Right atrium auricular region (tissue), 2 donors: ENCODE measurements at regions not wholly inside any gene's neighbourhood (a gene's known extent, or its start where the extent isn't known, plus 50 kb on each side); places are given as distances from the start of the nearest gene placed in this dataset.

Experiments used
- DNase-seq: peaks from one replicate; pipeline ENCODE4 v3.0.0-alpha.2; 2019; ENCODE audit warnings: low spot score
- H3K27ac ChIP-seq, 2 donors: fragments of 200-600 bp; sonication (generic); 1 replicate in 1 of 2; 2 replicates in 1 of 2; pipeline ENCODE4 v1.5.1; 2016 to 2019
- H3K27me3 ChIP-seq, 2 donors: fragments of 200-600 bp; sonication (generic); one replicate each; pipeline versions ENCODE4 v1.5.1 to v1.6.0; 2017 to 2019
- H3K36me3 ChIP-seq: fragments of 200-600 bp; sonication (generic); one replicate; pipeline ENCODE4 v1.5.1; 2016
- H3K4me1 ChIP-seq, 2 donors: fragments of 200-600 bp; sonication (generic); one replicate each; pipeline versions ENCODE4 v1.5.1 to v1.6.0; 2017 to 2019
- H3K4me3 ChIP-seq, 2 donors: fragments of 200-600 bp; sonication (generic); 1 replicate in 1 of 2; 2 replicates in 1 of 2; pipeline ENCODE4 v1.5.1; 2017 to 2019; ENCODE audit warnings: mild to moderate bottlenecking in 1 of 2, moderate library complexity in 1 of 2
- H3K9me3 ChIP-seq, 2 donors: fragments of 200-600 bp; sonication (generic); one replicate each; pipeline ENCODE4 v1.5.1; 2019
- TF ChIP-seq, protein P1 (sequence below), 2 donors: fragments of 200-600 bp; sonication (generic); IDR thresholded peaks; one replicate each; pipeline ENCODE4 v1.5.1; 2019; ENCODE audit warnings: antibody characterized with exemption in 2 of 2

DNA sequence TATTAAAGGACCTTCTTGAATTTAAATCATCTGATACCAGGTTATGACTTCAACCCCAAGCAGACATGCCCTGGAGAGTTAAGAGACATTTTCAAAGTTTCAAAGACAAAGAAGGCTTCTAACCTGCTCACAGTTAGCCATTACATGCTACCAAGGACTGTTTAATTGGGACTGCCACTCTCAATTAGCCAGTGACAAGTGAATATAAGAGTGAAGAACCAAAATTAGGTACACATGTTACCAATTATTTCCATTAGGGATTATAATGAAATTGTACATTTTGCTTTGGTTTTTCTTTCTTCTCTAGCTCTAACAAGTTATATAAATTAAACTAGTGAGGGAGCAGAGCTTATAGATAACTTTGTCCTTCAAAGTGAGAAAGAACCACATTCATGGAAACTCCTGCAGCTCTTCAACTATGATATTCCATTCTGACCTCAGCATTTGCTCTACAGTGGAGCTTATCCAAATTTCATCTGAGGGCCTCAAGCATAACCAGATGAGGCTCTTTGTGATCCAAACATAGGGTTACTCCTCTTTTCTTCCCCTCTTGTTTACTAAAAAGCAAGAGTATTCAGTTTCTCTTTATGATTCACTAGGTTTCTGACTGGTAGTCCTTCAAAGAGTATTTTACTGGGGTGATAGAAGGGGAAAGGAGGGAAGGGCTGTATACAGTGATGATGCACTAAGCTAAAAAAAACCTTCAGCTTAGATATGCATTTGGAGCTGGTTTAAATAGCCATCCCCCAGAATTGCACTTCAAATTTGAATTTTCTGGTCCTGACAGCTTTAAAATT is 91.3 kb downstream of the DUSP6 start:
- TF ChIP-seq, protein P1, sequence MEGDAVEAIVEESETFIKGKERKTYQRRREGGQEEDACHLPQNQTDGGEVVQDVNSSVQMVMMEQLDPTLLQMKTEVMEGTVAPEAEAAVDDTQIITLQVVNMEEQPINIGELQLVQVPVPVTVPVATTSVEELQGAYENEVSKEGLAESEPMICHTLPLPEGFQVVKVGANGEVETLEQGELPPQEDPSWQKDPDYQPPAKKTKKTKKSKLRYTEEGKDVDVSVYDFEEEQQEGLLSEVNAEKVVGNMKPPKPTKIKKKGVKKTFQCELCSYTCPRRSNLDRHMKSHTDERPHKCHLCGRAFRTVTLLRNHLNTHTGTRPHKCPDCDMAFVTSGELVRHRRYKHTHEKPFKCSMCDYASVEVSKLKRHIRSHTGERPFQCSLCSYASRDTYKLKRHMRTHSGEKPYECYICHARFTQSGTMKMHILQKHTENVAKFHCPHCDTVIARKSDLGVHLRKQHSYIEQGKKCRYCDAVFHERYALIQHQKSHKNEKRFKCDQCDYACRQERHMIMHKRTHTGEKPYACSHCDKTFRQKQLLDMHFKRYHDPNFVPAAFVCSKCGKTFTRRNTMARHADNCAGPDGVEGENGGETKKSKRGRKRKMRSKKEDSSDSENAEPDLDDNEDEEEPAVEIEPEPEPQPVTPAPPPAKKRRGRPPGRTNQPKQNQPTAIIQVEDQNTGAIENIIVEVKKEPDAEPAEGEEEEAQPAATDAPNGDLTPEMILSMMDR (IDR thresholded peaks at IDR 0.05), result no peak
- no peak overlapping the region for H3K4me3 ChIP-seq
- no peaks in the 10 kb centered on the region for H3K36me3 ChIP-seq
- no peak overlapping the region for H3K27ac ChIP-seq
- no peak for DNase-seq
- H3K27me3 ChIP-seq, result no peaks in the 10 kb centered on the region
- H3K9me3 ChIP-seq, result peaks cover 0 to 11% of the 10 kb centered on the region in 2 donors
- H3K4me1 ChIP-seq, result no peaks in the 10 kb centered on the region

GRCh38 chr12:89259821-89260220 is 92.5 kb downstream of the DUSP6 start:
- Histone ChIP-seq H3K27me3 (no peaks in the 10 kb centered on the region), H3K4me1 (no peaks in the 10 kb centered on the region), H3K27ac (no peak overlapping the region), H3K36me3 (no peaks in the 10 kb centered on the region), H3K9me3 (peaks cover 0 to 11% of the 10 kb centered on the region in 2 donors), H3K4me3 (no peak overlapping the region)
- no peak for DNase-seq
- TF ChIP-seq, protein P1 (IDR thresholded peaks at IDR 0.05), result no peak

DNA sequence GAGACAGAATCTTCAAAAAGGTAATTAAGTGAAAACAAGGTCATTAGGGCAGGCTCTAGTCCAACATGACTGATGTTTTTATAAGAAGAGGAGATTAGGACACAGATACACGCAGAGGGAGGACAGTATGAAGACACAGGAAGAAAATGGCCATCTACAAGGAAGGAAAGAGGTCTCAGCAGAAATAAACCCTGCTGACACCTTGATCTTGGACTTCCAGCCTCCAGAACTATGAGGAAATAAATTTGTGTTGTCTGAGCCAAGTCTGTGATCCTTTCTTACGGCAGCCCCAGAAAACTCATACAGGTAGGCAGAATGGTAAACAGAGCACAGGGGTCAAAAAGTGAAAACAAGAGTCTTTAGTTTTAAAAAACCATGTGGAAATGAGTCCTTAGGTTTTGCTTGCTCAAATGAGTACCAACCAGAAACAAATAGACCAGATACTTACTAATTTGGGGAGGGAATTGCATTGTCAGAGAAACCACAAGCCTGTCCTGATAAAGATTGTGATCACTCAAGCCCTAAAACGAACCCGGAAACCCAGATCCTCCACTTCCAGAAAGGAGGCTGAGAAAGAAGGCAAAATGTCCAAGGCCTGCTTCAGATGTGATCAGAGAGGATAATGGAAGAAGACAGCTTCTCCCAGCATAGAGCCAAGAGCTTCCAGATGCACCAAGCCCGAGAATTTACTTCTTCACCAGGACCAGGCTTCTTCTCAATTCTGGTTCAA is 93.9 kb downstream of the DUSP6 start:
- H3K27ac ChIP-seq, result no peak overlapping the region
- no peak overlapping the region for H3K4me3 ChIP-seq
- TF ChIP-seq, protein P1 (IDR thresholded peaks at IDR 0.05), result no peak
- no peaks in the 10 kb centered on the region for H3K27me3 ChIP-seq
- no peaks in the 10 kb centered on the region for H3K36me3 ChIP-seq
- no peak for DNase-seq
- no peaks in the 10 kb centered on the region for H3K4me1 ChIP-seq
- H3K9me3 ChIP-seq, result peaks cover 0 to 11% of the 10 kb centered on the region in 2 donors

- no peak for DNase-seq
Measured at GRCh38 chr12:89257340-89257739, 95.0 kb downstream of the DUSP6 start.

GRCh38 chr12:89256060-89256459 is 96.2 kb downstream of the DUSP6 start:
- no peak for DNase-seq
- peaks cover 0 to 9% of the 10 kb centered on the region in 2 donors for H3K4me1 ChIP-seq
- TF ChIP-seq, protein P1 (IDR thresholded peaks at IDR 0.05), result no peak
- H3K4me3 ChIP-seq, result no peak overlapping the region
- H3K9me3 ChIP-seq, result peaks cover 0 to 11% of the 10 kb centered on the region in 2 donors
- no peak overlapping the region for H3K27ac ChIP-seq
- H3K27me3 ChIP-seq, result no peaks in the 10 kb centered on the region
- no peaks in the 10 kb centered on the region for H3K36me3 ChIP-seq

More at GRCh38 chr12:89257340-89257739, 95.0 kb downstream of the DUSP6 start:
- no peak overlapping the region for H3K4me3 ChIP-seq
- H3K9me3 ChIP-seq, result peaks cover 0 to 11% of the 10 kb centered on the region in 2 donors
- H3K27me3 ChIP-seq, result no peaks in the 10 kb centered on the region
- no peaks in the 10 kb centered on the region for H3K36me3 ChIP-seq
- no peaks in the 10 kb centered on the region for H3K4me1 ChIP-seq
- H3K27ac ChIP-seq, result no peak overlapping the region
- TF ChIP-seq, protein P1 (IDR thresholded peaks at IDR 0.05), result no peak
